HFFc6 (cell line): ENCODE measurements at regions not wholly inside any gene's neighbourhood (a gene's known extent, or its start where the extent isn't known, plus 50 kb on each side); places are given as distances from the start of the nearest gene placed in this dataset.
"Not testable (repeated sequence)": the region's sequence is repeated elsewhere in the genome, so short reads cannot be mapped to it uniquely, and the experiment has no call there.

Source experiments
- DNase-seq: peaks from one replicate; pipeline ENCODE4 v3.0.0-alpha.2; 2018
- H3K27ac Mint-ChIP-seq: 2 replicates; pipeline ENCODE4 v1.8.0; 2020; ENCODE audit warnings: mild to moderate bottlenecking, mixed read lengths
- H3K27me3 Mint-ChIP-seq: 2 replicates; pipeline ENCODE4 v1.8.0; 2021; ENCODE audit warnings: mild to moderate bottlenecking, moderate library complexity, mixed read lengths; ENCODE audit not compliant: insufficient read depth
- H3K36me3 Mint-ChIP-seq: 2 replicates; pipeline ENCODE4 v1.8.0; 2021; ENCODE audit warnings: low read depth, mixed read lengths
- H3K4me1 Mint-ChIP-seq: 2 replicates; pipeline ENCODE4 v1.8.0; 2020; ENCODE audit warnings: low read depth, mixed read lengths
- H3K4me3 Mint-ChIP-seq: 2 replicates; pipeline ENCODE4 v1.8.0; 2020; ENCODE audit warnings: mild to moderate bottlenecking, moderate library complexity, mixed read lengths
- H3K9me3 Mint-ChIP-seq: 2 replicates; pipeline ENCODE4 v1.8.0; 2020; ENCODE audit warnings: mild to moderate bottlenecking, mixed read lengths
- CTCF ChIP-seq: fragments of 200-600 bp; sonication (generic); IDR thresholded peaks from 2 replicates; pipeline ENCODE4 v1.5.0; 2021; ENCODE audit warnings: antibody characterized with exemption, mild to moderate bottlenecking

GRCh38 chrX:47776292-47777006 is 60.3 kb upstream of the ZNF81 start:
- Mint-ChIP-seq H3K4me1 (no peaks in the 10 kb centered on the region), H3K36me3 (no peaks in the 10 kb centered on the region), H3K27me3 (peaks cover 7% of the 10 kb centered on the region; the same call in 1 of the 2 replicates), H3K4me3 (no peak overlapping the region), H3K27ac (no peak overlapping the region), H3K9me3 (no peaks in the 10 kb centered on the region)
- TF ChIP-seq CTCF = no peak
- DNase-seq = no peak

- no peaks in the 10 kb centered on the region for H3K4me1 Mint-ChIP-seq
- no peak overlapping the region for H3K27ac Mint-ChIP-seq
- no peak for DNase-seq
- no peak overlapping the region for H3K4me3 Mint-ChIP-seq
- peaks cover 2% of the 10 kb centered on the region; the same call in 1 of the 2 replicates for H3K27me3 Mint-ChIP-seq
- no peak for TF ChIP-seq CTCF
- H3K9me3 Mint-ChIP-seq = peaks cover 6% of the 10 kb centered on the region; the same call in 1 of the 2 replicates
- H3K36me3 Mint-ChIP-seq = peaks cover 5% of the 10 kb centered on the region; the same call in 1 of the 2 replicates
Observed at GRCh38 chrX:47772764-47773163, 63.9 kb upstream of the ZNF81 start.

- no peak for TF ChIP-seq CTCF
- Mint-ChIP-seq H3K9me3 (peaks cover 6% of the 10 kb centered on the region; the same call in 1 of the 2 replicates), H3K4me3 (no peak overlapping the region), H3K4me1 (no peaks in the 10 kb centered on the region), H3K27me3 (peaks cover 2% of the 10 kb centered on the region; the same call in 1 of the 2 replicates), H3K27ac (no peak overlapping the region), H3K36me3 (peaks cover 5% of the 10 kb centered on the region; the same call in 1 of the 2 replicates)
- DNase-seq = no peak
Observed at GRCh38 chrX:47771473-47771872, 65.2 kb upstream of the ZNF81 start.

GRCh38 chrX:47762826-47763225 is 73.9 kb upstream of the ZNF81 start:
- not testable (repeated sequence) for DNase-seq, H3K4me3 Mint-ChIP-seq, H3K4me1 Mint-ChIP-seq, H3K9me3 Mint-ChIP-seq, H3K36me3 Mint-ChIP-seq, H3K27me3 Mint-ChIP-seq, H3K27ac Mint-ChIP-seq

- no peak for TF ChIP-seq CTCF
- no peaks in the 10 kb centered on the region for H3K9me3 Mint-ChIP-seq
- H3K27me3 Mint-ChIP-seq = peaks cover 15% of the 10 kb centered on the region
Observed at GRCh38 chrX:47752685-47753084, 84.0 kb upstream of the ZNF81 start.

GRCh38 chrX:47751670-47752069 is 85.0 kb upstream of the ZNF81 start:
- peak; percentile 62 for TF ChIP-seq CTCF
- no peaks in the 10 kb centered on the region for H3K4me1 Mint-ChIP-seq
- peak; percentile 0 for DNase-seq
- no peak overlapping the region for H3K27ac Mint-ChIP-seq
- peaks cover 15% of the 10 kb centered on the region for H3K27me3 Mint-ChIP-seq
- H3K36me3 Mint-ChIP-seq = no peaks in the 10 kb centered on the region
- no peak overlapping the region for H3K4me3 Mint-ChIP-seq
- H3K9me3 Mint-ChIP-seq = no peaks in the 10 kb centered on the region

More at GRCh38 chrX:47752685-47753084, 84.0 kb upstream of the ZNF81 start:
- Mint-ChIP-seq H3K4me1 (no peaks in the 10 kb centered on the region), H3K36me3 (no peaks in the 10 kb centered on the region), H3K27ac (no peak overlapping the region), H3K4me3 (no peak overlapping the region)
- DNase-seq = no peak
